MM.1S (cell line): ENCODE measurements at regions not wholly inside any gene's neighbourhood (a gene's known extent, or its start where the extent isn't known, plus 50 kb on each side); places are given as distances from the start of the nearest gene placed in this dataset.

ENCODE experiments used
- CTCF ChIP-seq: fragments of 300-600 bp; sonication (generic); IDR thresholded peaks from 2 replicates; pipeline ENCODE4 v1.5.1; 2016; ENCODE audit warnings: antibody characterized with exemption, low read length, mixed read lengths
- EZH2 ChIP-seq: fragments of 300-600 bp; sonication (generic); optimal IDR thresholded peaks from 2 replicates; pipeline ENCODE3; 2017; ENCODE audit warnings: low read depth, mild to moderate bottlenecking, antibody characterized with exemption, low read length, mixed read lengths

GRCh38 chr14:62307844-62308243, 545.6 kb downstream of the SNAPC1 start:
- TF ChIP-seq CTCF = no peak
- TF ChIP-seq EZH2 = no peak
